GM12891 (cell line): ENCODE measurements at regions not wholly inside any gene's neighbourhood (a gene's known extent, or its start where the extent isn't known, plus 50 kb on each side); places are given as distances from the start of the nearest gene placed in this dataset.

Experiments used
- PAX5 ChIP-seq: IDR thresholded peaks from 2 replicates; pipeline ENCODE4 v1.6.1; 2011; ENCODE audit warnings: low read length, moderate library complexity, mild to moderate bottlenecking; ENCODE audit not compliant: insufficient read depth, severe bottlenecking
- POLR2A ChIP-seq: IDR thresholded peaks from 2 replicates; pipeline ENCODE4 v1.6.1; 2011; ENCODE audit warnings: low read depth, low read length, control low read depth
- POLR2AphosphoS5 ChIP-seq: IDR thresholded peaks from 2 replicates; pipeline ENCODE4 v1.6.1; 2011; ENCODE audit warnings: low read depth, low read length, control low read depth
- POU2F2 ChIP-seq: IDR thresholded peaks from 2 replicates; pipeline ENCODE4 v1.6.1; 2011; ENCODE audit warnings: low read depth, mild to moderate bottlenecking, control low read depth, low read length, moderate library complexity
- SPI1 ChIP-seq: IDR thresholded peaks from 2 replicates; pipeline ENCODE4 v1.6.1; 2011; ENCODE audit warnings: low read depth, low read length, control low read depth
- TAF1 ChIP-seq: IDR thresholded peaks from 2 replicates; pipeline ENCODE4 v1.6.1; 2011; ENCODE audit warnings: low read depth, low read length, control low read depth

DNA sequence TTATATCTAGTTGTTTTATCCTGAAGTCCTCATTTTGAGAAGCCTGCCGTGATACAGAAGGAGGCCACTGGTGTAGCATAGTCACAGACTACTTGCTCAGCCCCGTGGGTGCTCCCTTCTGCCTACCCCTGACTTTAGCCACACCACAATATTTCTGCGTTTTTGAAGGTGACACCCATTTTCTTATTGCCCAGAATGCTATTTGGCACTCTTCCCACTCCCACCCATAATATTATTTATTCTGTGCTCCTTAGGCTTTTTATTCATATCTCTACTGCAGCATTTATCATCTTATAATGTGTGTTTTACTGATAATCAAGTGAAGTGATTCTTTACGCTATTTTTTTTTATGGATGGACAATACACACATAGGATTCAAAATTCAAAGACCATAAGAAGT lies 107.3 kb downstream of the OR2B2 start:
- TF ChIP-seq POLR2AphosphoS5 (no peak), TAF1 (no peak), POLR2A (no peak), POU2F2 (no peak), SPI1 (no peak), PAX5 (no peak)
